NCI-H748 treated with DMSO at 0.1 percent for 48 hours (cell line): ENCODE measurements at regions not wholly inside any gene's neighbourhood (a gene's known extent, or its start where the extent isn't known, plus 50 kb on each side); places are given as distances from the start of the nearest gene placed in this dataset.
"Not testable (repeated sequence)": the region's sequence is repeated elsewhere in the genome, so short reads cannot be mapped to it uniquely, and the experiment has no call there.

Experiments
- DNase-seq: peaks from one replicate; lab custom pipeline; 2025; lab: John Stamatoyannopoulos, UW

DNA sequence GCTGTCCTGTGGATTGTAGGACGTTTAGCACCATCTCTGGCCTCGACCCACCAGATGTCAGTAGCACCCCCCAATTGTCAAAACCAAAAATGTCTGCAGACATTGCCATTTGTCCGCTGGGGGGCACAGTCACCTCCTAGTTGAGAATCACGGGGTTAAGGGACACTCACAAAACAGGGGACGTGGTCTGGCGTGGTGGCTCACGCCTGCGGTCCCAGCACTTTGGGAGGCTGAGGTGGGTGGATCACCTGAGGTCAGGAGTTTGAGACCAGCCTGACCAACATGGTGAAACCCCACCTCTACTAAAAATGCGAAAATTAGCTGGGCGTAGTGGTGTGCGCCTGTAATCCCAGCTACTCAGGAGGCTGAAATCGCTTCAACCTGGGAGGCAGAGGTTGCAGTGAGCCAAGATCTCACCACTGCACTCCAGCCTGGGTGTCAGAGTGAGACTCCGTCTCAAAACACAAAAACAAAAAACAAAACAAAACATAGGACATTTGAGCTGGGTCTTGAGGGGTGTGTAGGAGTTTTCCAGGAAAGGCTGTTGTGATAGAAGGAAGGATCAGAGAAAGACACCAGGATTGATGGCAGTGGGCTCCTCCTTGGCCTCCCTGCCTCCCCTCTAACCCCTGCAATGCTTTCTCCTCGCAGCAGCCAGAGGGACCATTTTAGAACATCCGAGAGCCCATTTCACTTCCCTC is 171.8 kb upstream of the GSE1 start:
- DNase-seq: no peak

- DNase-seq: no peak
Observed at GRCh38 chr16:85441890-85442670, 171.0 kb upstream of the GSE1 start.

DNA sequence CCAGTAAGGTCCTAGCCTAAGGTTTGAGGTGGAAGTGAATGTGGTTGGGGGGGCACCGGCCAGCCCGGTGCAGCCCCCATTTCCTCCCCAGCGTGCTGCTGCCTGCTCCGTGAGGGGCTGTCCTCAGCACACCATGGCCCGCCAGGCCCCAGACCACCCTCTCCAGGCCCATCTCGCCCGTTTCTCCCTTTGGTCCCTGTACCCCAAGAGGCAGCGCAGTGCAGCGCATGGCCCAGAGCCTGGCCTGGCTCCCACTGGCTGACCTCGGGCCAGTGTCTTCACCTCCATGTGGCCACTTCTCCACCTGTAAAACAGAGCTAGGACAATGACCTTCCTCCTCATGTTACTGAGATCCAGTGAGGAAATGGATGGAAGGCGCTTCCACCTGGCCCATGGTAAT is 170.0 kb upstream of the GSE1 start:
- no peak for DNase-seq

DNA sequence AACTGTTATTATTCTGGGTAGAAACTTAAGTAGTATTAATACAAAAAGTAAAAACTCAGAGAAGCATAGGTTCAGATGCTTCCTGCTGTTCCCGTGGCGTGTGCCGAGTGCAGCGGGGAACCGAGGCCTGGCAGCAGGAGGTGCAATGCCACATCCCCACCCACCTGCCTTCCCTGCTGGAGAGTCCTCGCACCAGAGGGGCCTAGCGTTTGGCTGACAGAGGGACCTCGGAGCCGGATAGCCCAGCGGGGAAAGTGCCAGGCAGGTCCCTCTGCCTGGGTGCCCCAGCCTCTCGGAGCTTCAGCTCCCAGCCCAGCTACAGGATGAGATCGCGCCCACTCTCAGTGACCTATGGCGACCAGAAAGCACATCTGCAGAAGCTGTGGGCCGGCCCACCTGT is 169.6 kb upstream of the GSE1 start:
- no peak for DNase-seq

GRCh38 chr16:85445064-85445778 is 167.9 kb upstream of the GSE1 start:
- peak; percentile 68 for DNase-seq

GRCh38 chr16:85445779-85446222 is 167.3 kb upstream of the GSE1 start:
- DNase-seq: peak; percentile 6

GRCh38 chr16:85446951-85447692 is 166.0 kb upstream of the GSE1 start:
- DNase-seq: no peak

GRCh38 chr16:85447693-85448313 is 165.3 kb upstream of the GSE1 start:
- no peak for DNase-seq

DNA sequence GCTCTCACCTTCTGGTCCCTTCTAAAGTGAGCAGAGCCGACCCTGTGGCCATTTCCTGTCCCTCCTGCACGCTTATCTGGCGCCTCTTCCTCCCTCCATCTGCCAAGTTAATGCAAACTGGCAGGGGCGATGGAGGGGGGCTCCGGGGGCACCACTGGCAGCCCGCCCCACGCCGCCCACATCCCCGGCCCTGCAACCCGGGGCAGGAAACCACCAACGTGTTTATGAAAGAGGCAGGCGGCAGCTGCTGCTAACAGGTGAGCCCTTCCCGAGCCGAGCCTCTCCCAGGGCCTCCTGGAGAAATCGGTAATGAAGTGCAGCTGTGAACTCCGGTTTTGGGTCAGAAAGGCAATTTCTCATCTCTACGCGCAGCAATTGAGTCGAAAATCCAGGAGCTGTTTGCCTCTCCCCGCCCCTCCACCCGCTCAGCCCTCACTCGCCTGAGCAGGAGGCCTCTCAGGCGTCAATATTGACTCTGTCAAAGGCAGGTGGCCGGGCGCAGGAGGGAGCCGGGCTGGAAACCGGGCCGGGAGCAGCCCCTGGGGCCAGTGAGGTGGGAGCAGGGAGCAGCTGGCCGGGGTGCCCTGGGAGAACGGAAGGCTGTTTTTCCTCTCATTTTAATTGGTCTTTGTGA is 164.4 kb upstream of the GSE1 start:
- DNase-seq: peak; percentile 77

DNA sequence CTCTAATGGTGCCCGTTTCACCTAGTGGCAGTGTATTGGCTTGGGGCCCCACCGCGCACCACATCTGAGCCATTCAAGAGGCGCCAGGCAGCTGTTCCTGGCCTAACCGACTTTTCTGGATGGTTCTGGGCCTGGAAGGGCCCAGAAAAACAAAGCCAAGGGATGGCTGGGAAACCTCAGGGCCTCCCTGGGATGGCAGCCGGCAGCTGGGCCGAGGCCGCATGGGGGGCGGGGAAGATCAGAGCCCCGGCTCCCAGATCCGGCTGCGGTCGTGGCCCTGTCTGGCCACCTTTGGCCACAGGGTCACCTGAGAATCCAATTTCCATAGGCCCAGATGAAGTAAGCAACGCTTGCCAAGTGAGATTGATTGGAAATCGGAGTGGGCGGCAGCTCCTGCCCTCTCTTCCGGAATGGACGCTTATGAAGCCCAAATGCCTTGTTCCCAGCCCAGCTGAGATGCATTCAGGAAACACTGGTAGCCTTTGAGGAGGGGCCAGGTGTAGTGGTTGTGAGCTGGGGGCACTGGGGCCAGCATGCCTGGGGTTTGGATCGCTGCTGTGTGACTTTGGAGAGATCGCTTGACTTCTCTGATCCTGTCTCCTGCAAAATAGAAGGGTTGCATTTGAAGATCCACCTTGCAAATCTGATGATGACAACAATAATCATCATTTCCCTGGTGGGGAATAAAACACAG is 163.8 kb upstream of the GSE1 start:
- no peak for DNase-seq

DNA sequence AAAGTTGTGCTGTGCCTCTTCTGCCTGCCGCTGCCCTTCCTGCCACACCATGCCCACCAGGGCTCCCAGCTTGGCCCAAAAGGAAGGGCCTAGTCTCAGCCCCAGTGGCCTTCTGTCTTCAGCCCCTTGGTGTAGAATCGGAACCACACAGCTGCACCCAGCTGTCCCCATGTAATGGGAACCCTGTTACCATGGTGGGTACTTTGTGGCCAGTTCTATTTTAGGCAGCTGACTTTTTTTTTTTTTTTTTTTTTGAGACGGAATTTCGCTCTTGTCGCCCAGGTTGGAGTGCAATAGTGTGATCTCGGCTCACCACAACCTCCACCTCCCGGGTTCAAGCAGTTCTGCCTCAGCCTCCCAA is 163.3 kb upstream of the GSE1 start:
- no peak for DNase-seq

DNA sequence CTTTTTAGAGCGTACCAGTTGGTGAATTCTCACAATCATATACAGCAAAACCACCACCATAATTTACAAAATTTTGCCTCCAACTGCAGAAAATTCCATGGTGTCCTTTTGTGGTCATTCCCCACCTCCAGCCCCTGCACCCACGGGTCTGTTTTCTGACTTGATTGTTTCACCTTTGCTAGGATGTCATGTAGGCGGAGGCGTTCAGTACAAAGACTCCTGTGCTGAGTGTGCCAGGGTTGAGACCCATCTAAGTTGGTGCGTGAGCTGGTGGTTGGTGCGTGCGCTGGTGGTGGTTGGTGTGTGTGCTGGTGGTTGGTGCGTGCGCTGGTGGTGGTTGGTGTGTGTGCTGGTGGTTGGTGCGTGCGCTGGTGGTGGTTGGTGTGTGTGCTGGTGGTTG is 162.0 kb upstream of the GSE1 start:
- not testable (repeated sequence) for DNase-seq

DNA sequence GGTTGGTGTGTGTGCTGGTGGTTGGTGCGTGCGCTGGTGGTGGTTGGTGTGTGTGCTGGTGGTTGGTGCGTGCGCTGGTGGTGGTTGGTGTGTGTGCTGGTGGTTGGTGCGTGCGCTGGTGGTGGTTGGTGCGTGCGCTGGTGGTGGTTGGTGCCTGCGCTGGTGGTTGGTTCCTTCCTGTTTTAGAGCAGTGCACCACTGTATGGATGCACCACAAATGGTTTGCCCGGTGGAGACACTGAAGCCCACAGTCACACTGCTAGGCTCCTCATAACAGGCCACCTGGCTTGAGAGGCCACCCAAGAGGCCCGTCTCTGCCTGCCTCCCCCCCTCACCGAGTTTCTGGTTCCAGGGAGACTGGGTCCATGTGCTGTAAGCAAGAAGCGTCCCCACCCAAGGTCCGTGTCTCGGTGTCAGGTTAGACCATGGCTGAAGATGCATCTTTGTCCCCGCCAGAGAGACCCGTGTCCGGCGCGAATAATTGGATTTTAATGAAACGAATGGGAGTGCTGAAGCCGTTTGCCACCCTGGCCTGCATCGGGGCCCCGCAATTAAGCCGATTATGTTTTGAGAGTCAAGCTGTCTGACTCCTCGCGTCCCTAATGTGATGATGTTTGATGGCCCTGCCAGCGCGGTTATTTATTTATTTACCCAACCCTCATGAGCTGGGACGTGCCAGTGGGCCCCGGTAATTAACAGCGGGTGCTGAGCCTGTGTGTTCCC is 161.3 kb upstream of the GSE1 start:
- peak; percentile 61 for DNase-seq

DNA sequence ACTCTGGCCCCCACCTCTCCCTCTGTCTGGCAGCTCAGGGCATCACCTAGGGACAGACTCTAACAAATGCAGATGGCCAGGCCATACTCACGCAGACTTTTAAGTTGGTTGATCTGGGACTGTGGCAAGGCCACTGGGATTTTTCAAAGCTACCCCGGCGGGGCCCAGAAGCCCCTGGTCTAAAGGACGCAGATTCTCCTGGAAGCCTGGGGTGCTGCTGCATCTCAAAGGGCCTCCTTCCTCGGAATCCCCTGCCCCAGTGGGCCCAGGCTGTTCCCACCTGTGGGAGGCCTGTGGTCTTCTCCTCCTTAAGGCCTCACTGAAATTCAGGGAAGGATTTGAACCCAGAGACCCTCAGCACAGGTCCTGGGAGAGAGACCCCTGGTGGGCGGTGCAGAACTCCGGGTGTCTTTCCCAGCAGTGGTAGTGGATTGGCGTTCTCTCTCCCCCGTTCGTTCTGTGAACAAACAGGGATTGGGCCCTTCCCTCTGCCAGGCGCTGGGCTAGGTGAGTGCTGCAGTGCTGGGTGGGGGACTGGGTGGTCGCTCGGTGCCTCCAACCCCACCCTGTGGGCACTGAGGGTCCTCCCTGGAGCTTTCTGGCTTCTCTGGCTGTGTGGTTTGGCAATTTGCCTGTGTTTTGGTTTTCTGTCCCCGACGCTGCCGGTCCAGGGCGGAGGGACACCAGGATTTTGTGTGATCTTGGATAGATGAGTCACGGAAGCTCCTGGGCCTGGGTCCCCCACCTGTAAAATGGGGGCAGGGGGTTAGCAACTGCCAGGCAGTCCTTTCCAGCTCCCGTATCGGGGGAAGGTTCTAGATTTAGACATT is 160.5 kb upstream of the GSE1 start:
- no peak for DNase-seq

- DNase-seq: no peak
Observed at GRCh38 chr16:85453194-85453678, 159.9 kb upstream of the GSE1 start.

- DNase-seq: no peak
Observed at GRCh38 chr16:85453703-85454102, 159.4 kb upstream of the GSE1 start.

DNA sequence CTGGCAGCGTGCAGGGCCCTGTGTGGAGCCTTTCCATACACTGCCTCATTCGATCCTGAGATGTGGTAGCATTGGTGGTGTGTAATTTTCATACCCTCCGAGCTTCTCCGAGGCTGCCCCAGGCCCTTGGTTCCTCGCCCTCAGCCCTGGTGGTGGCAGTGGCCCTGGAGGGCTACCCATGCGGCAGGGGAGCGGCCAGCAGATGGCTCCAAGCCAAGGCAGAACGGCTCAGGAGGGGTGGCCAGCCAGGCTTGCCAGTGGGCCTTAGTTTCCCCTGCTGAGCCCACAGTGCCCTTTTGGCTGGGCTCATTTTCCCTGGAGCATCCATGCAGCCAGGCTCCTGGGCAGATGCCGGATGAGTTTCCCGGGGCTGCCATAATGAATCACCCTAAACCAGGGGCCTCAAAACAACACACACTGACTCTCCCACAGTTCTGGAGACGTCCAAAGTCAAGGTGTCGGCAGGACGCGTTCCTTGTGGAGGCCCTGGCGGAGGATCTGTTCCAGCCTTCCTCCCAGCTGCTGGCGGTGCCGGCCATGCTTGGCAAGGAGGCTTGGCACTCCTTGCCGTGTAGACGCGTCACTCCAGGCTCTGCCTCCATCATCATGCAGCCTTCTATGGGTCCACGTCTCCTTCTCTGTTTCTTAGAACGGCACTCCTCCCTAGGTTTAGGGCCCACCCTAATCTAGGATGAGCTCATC is 158.8 kb upstream of the GSE1 start:
- no peak for DNase-seq

DNA sequence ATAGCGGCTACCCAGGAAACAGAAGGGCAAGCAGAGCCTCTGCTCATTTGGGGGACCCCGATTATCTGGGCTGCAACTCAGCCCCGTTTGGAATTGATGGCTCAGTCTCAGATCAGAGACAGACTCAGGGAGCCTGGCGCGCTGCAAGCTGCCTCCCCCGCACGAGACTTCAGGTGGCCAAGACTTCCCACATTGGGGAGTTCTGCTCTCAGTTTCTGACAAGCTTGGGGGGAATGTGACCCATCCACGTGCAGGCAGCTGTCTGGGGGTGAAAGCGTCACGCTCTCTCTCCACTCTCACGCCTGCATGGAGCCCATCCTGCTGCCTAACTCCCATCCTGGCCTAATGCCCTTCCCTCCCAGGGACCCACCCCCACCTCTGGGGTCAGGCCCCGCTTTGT is 157.6 kb upstream of the GSE1 start:
- no peak for DNase-seq
